SK-N-SH (cell line): ENCODE measurements at regions not wholly inside any gene's neighbourhood (a gene's known extent, or its start where the extent isn't known, plus 50 kb on each side); places are given as distances from the start of the nearest gene placed in this dataset.
A peak's percentile ranks its signal among the peaks of the same experiment; 100 is the strongest.

ENCODE experiments used
- CTCF ChIA-PET: fragments of 300-600, 350-600 bp; formaldehyde crosslinking; extraction: SDS; loops from one replicate; lab custom pipeline; 2021; lab: Yijun Ruan, JAX
- POLR2A ChIA-PET: fragments of 350-600 bp; sonication (Branson Sonifier 250); formaldehyde crosslinking; extraction: SDS; loops from one replicate; lab custom pipeline; 2020; ENCODE audit warnings: antibody characterized with exemption, inconsistent platforms; lab: Yijun Ruan, JAX
- DNase-seq: peaks from one replicate; pipeline ENCODE4 v3.0.0; 2012
- H2AFZ ChIP-seq: fragments of 200-600 bp; sonication (generic); 2 replicates; pipeline ENCODE4 v1.8.1; 2016; ENCODE audit warnings: antibody characterized with exemption, mild to moderate bottlenecking, low read depth
- H3F3A ChIP-seq: fragments of 200-600 bp; sonication (generic); replicated peaks from 2 replicates; pipeline ENCODE3; 2016; ENCODE audit warnings: antibody characterized with exemption, mild to moderate bottlenecking; ENCODE audit not compliant: insufficient read depth
- H3K27ac ChIP-seq, 2 experiments: fragments of 200-500 bp in 1 of 2; fragments of 200-600 bp in 1 of 2; sonication (Bioruptor generic) in 1 of 2; sonication (generic), shearing (Covaris generic) in 1 of 2; 2 replicates each; pipeline versions ENCODE4 v1.5.1 to v1.6.1; 2014 to 2016; ENCODE audit warnings: low read depth in 2 of 2, inconsistent platforms in 1 of 2, low read length in 1 of 2, mild to moderate bottlenecking in 1 of 2, mixed read lengths in 1 of 2
- H3K27me3 ChIP-seq: fragments of 200-600 bp; sonication (generic), shearing (Covaris generic); 2 replicates; pipeline ENCODE4 v1.6.1; 2016; ENCODE audit warnings: mixed run types; ENCODE audit not compliant: insufficient read depth
- H3K36me3 ChIP-seq, 2 experiments: fragments of 200-500 bp in 1 of 2; fragments of 200-600 bp in 1 of 2; sonication (Bioruptor generic) in 1 of 2; sonication (generic) in 1 of 2; replicated peaks in 1 of 2; 2 replicates each; pipeline versions ENCODE3 to v1.5.1; 2014 to 2016; ENCODE audit warnings: low read length in 1 of 2, mild to moderate bottlenecking in 1 of 2; ENCODE audit not compliant: insufficient read depth in 2 of 2, control insufficient read depth in 1 of 2
- H3K4me1 ChIP-seq, 2 experiments: fragments of 200-500 bp in 1 of 2; fragments of 200-600 bp in 1 of 2; sonication (Bioruptor generic) in 1 of 2; sonication (generic), shearing (Covaris generic) in 1 of 2; 2 replicates each; pipeline versions ENCODE4 v1.5.1 to v1.6.1; 2014 to 2016; ENCODE audit warnings: low read depth in 1 of 2, low read length in 1 of 2, mixed run types in 1 of 2; ENCODE audit not compliant: insufficient read depth in 2 of 2, control insufficient read depth in 1 of 2
- H3K4me2 ChIP-seq: fragments of 200-600 bp; sonication (generic), shearing (Covaris generic); 2 replicates; pipeline ENCODE4 v1.6.1; 2017; ENCODE audit warnings: mixed run types
- H3K4me3 ChIP-seq, 2 experiments: fragments of 200-500 bp in 1 of 2; fragments of 200-600 bp in 1 of 2; sonication (Bioruptor generic) in 1 of 2; sonication (generic), shearing (Covaris generic) in 1 of 2; 2 replicates each; pipeline versions ENCODE4 v1.5.1 to v1.8.1; 2014 to 2016; ENCODE audit warnings: low read depth in 2 of 2, inconsistent platforms in 1 of 2, low read length in 1 of 2, mild to moderate bottlenecking in 1 of 2, mixed read lengths in 1 of 2, moderate library complexity in 1 of 2
- H3K79me2 ChIP-seq: fragments of 200-600 bp; sonication (generic); 2 replicates; pipeline ENCODE4 v1.8.1; 2017; ENCODE audit warnings: mild to moderate bottlenecking; ENCODE audit not compliant: insufficient read depth
- H3K9ac ChIP-seq: fragments of 200-600 bp; sonication (generic); 2 replicates; pipeline ENCODE4 v1.6.1; 2017; ENCODE audit warnings: mixed run types
- H3K9me2 ChIP-seq: fragments of 200-600 bp; sonication (generic); 2 replicates; pipeline ENCODE4 v1.6.1; 2017; ENCODE audit warnings: mixed run types
- H3K9me3 ChIP-seq: fragments of 200-600 bp; sonication (generic); 2 replicates; pipeline ENCODE4 v1.6.1; 2017; ENCODE audit warnings: mixed run types, mild to moderate bottlenecking, moderate library complexity
- H4K20me1 ChIP-seq: fragments of 200-600 bp; sonication (generic); 2 replicates; pipeline ENCODE4 v1.6.1; 2017; ENCODE audit warnings: mild to moderate bottlenecking, mixed run types; ENCODE audit not compliant: insufficient read depth
- CHD2 ChIP-seq: fragments of 150-350 bp; IDR thresholded peaks from 2 replicates; pipeline ENCODE4 v1.6.1; 2018; ENCODE audit warnings: low read length; ENCODE audit not compliant: partially characterized antibody
- ELF1 ChIP-seq: IDR thresholded peaks from 2 replicates; pipeline ENCODE4 v1.4.0; 2012
- EZH2phosphoT487 ChIP-seq: fragments of 200-600 bp; sonication (generic); IDR thresholded peaks from 2 replicates; pipeline ENCODE4 v1.6.1; 2017; ENCODE audit warnings: low read depth, mixed run types, mild to moderate bottlenecking, antibody characterized with exemption, moderate library complexity, borderline replicate concordance
- FOXJ3 ChIP-seq: sonication (generic); formaldehyde crosslinking; IDR thresholded peaks from 2 replicates; pipeline ENCODE4 v1.5.1; 2020; ENCODE audit warnings: mild to moderate bottlenecking, missing genetic modification reagents
- FOXM1 ChIP-seq: IDR thresholded peaks from 2 replicates; pipeline ENCODE4 v1.4.0; 2012; ENCODE audit warnings: low read depth, mild to moderate bottlenecking
- JUND ChIP-seq: IDR thresholded peaks from 2 replicates; pipeline ENCODE4 v1.4.0; 2012
- MEF2A ChIP-seq: IDR thresholded peaks from 2 replicates; pipeline ENCODE4 v1.4.0; 2012; ENCODE audit warnings: low read depth, borderline replicate concordance
- NFIC ChIP-seq: IDR thresholded peaks from 2 replicates; pipeline ENCODE4 v1.4.0; 2012; ENCODE audit warnings: borderline replicate concordance
- NRF1 ChIP-seq: IDR thresholded peaks from 2 replicates; pipeline ENCODE4 v1.6.1; 2012; ENCODE audit warnings: low read depth, mild to moderate bottlenecking, low read length
- POLR2AphosphoS5 ChIP-seq: IDR thresholded peaks from 2 replicates; pipeline ENCODE4 v1.6.1; 2012; ENCODE audit warnings: low read depth, low read length
- RCOR1 ChIP-seq: fragments of 150-350 bp; IDR thresholded peaks from 2 replicates; pipeline ENCODE4 v1.6.1; 2017; ENCODE audit warnings: antibody characterized with exemption, low read length
- RFX5 ChIP-seq: IDR thresholded peaks from 2 replicates; pipeline ENCODE4 v1.6.1; 2012; ENCODE audit warnings: mild to moderate bottlenecking, improper control_type of control experiment, low read length
- SIN3A ChIP-seq: IDR thresholded peaks from 2 replicates; pipeline ENCODE4 v1.6.1; 2012; ENCODE audit warnings: low read depth, mild to moderate bottlenecking, low read length, moderate library complexity, borderline replicate concordance
- WGBS: methylation state at CpG from one replicate; pipeline ENCODE4 v1.1.6; 2017; ENCODE audit warnings: low lambda C conversion rate; 5-methylcytosine and 5-hydroxymethylcytosine counted together
- TF ChIP-seq, protein P1 (sequence below): fragments of 150-350 bp; IDR thresholded peaks from 2 replicates; pipeline ENCODE4 v1.6.1; 2016; ENCODE audit warnings: mild to moderate bottlenecking, low read depth, low read length
- TF ChIP-seq, protein P2 (sequence below): fragments of 150-350 bp; IDR thresholded peaks from 2 replicates; pipeline ENCODE4 v1.6.1; 2017; ENCODE audit warnings: antibody characterized with exemption, low read length, low read depth, borderline replicate concordance
- TF ChIP-seq, protein P3 (sequence below): IDR thresholded peaks from 2 replicates; pipeline ENCODE4 v1.4.0; 2012; ENCODE audit warnings: low read depth
- TF ChIP-seq, protein P4 (sequence below): IDR thresholded peaks from 2 replicates; pipeline ENCODE4 v1.4.0; 2012; ENCODE audit warnings: low read depth, borderline replicate concordance

DNA sequence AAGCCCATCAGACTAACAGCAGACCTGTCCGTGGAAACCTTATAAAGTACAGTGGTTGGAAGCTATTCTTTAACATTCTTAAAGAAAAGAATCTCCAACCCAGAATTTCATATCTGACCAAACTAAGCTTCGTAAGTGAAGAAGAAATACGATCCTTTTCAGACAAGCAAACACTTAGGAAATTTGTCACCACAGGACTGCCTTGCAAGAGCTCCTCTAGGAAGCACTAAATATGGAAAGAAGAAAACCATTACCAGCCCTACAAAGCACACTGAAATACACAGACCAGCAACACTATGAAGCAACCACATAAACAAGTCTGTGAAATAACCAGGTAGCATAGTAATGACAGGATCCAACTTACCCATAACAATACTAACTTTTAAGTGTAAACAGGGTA, 177.7 kb upstream of the PRSS1 start (continued):
- no peak for TF ChIP-seq RCOR1
- TF ChIP-seq, protein P1, sequence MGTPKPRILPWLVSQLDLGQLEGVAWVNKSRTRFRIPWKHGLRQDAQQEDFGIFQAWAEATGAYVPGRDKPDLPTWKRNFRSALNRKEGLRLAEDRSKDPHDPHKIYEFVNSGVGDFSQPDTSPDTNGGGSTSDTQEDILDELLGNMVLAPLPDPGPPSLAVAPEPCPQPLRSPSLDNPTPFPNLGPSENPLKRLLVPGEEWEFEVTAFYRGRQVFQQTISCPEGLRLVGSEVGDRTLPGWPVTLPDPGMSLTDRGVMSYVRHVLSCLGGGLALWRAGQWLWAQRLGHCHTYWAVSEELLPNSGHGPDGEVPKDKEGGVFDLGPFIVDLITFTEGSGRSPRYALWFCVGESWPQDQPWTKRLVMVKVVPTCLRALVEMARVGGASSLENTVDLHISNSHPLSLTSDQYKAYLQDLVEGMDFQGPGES, result no peak
- TF ChIP-seq CHD2, result no peak
- no peak for TF ChIP-seq NFIC
- TF ChIP-seq, protein P2, sequence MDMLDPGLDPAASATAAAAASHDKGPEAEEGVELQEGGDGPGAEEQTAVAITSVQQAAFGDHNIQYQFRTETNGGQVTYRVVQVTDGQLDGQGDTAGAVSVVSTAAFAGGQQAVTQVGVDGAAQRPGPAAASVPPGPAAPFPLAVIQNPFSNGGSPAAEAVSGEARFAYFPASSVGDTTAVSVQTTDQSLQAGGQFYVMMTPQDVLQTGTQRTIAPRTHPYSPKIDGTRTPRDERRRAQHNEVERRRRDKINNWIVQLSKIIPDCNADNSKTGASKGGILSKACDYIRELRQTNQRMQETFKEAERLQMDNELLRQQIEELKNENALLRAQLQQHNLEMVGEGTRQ, result no peak

DNA sequence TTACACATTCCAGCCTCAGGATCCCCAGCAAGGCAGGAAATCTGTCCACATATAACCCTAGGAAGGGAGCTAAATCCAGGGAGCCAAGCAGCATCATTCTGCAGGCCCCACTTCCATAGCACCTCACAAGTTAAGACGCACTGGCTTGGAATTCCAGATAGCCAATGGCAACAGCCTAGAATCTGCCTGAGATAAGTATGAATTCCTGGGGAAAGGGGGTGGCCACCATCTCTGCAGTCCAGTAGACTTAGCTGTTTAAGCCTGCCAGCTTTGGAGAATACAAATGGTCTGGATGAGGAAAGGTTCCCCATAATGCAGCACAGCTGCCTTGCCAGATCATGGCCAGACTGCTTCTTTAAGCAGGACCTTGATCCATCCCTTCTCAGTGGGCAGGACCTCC, 179.4 kb upstream of the PRSS1 start:
- H3K9me2 ChIP-seq, result no peaks in the 10 kb centered on the region
- peak overlapping the region; percentile 10; the same call in 1 of the 2 replicates for H2AFZ ChIP-seq
- TF ChIP-seq ELF1 (no peak), FOXJ3 (CRISPR knock-in tag) (no peak)
- H4K20me1 ChIP-seq, result no peaks in the 10 kb centered on the region
- H3K4me1 ChIP-seq, result peaks cover 0 to 24% of the 10 kb centered on the region in 2 experiments; a peak in 3 of 4 replicates
- no peaks in the 10 kb centered on the region for H3K27me3 ChIP-seq
- CTCF ChIA-PET, result interaction anchor here (2.3 to 5.4 kb wide), 4 partner anchors 11 to 35 kb away, joined by 12 to 21 read pairs (median 14); no protein-coding TSS in a partner anchor
- peaks cover 18% of the 10 kb centered on the region for H3F3A ChIP-seq
- H3K4me2 ChIP-seq, result no peak overlapping the region; the same call in 1 of the 2 replicates
- DNase-seq, result no peak
- H3K79me2 ChIP-seq, result no peaks in the 10 kb centered on the region
- peak overlapping the region in 1 of 2 experiments; percentile 61; a peak in 1 of 4 replicates for H3K27ac ChIP-seq
- no peak overlapping the region for H3K4me3 ChIP-seq
- POLR2A ChIA-PET, result no interaction called here
- no peak overlapping the region for H3K9ac ChIP-seq
- WGBS, result 88% methylated on average over 1 of the region's 1 CpG
- no peaks in the 10 kb centered on the region for H3K36me3 ChIP-seq
- H3K9me3 ChIP-seq, result 0 out of 2 replicates have a peak, but pooled peaks cover 4% of the 10 kb centered on the region

DNA sequence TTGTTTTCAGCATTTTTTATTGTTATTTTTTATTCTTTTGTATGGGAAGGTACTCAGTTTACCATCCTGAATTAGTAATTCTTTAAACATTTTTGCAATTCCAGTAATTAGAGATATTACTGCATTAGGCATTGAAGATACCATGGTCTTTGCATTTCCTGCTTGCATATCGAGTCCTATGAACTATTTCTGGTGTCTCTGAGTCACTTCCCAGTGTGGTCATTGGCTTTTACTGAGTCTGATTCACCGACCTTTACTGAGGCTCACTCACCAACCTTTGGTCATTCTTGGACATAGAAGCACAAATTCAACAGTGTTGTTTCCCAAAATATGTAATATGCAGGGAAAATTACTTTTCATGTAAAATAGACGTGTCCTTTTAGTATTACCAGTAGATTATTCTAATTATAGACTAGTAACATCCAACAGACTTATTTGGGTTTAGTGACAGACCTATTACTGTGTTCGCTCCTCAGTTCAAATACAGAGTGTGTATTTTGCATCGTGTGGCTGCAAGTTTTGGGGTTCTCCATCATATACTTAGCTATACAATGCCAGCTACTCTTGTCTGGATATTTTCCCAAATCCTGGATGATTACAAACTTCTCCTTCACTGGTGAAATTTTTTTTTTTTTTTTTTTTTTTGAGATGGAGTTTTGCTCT, 180.7 kb upstream of the PRSS1 start:
- H4K20me1 ChIP-seq, result no peaks in the 10 kb centered on the region
- ChIA-PET CTCF (interaction anchor here (3.2 to 5.4 kb wide), 3 partner anchors 10 to 33 kb away, joined by 12 to 21 read pairs (median 16); no protein-coding TSS in a partner anchor), POLR2A (no interaction called here)
- peaks cover 0 to 28% of the 10 kb centered on the region in 2 experiments; a peak in 3 of 4 replicates for H3K4me1 ChIP-seq
- H3K27ac ChIP-seq, result peak overlapping the region in 1 of 2 experiments; percentile 61; a peak in 2 of 4 replicates
- no peak overlapping the region for H2AFZ ChIP-seq
- no peak overlapping the region for H3K4me2 ChIP-seq
- no peak overlapping the region for H3K4me3 ChIP-seq
- H3K9ac ChIP-seq, result no peak overlapping the region
- 0 out of 2 replicates have a peak, but pooled peaks cover 4% of the 10 kb centered on the region for H3K9me3 ChIP-seq
- no peaks in the 10 kb centered on the region for H3K9me2 ChIP-seq
- no peaks in the 10 kb centered on the region for H3K36me3 ChIP-seq
- no peak for DNase-seq
- H3K79me2 ChIP-seq, result no peaks in the 10 kb centered on the region
- peaks cover 18% of the 10 kb centered on the region for H3F3A ChIP-seq
- no peaks in the 10 kb centered on the region for H3K27me3 ChIP-seq
- 39% methylated on average over 5 of the region's 5 CpGs for WGBS
- no peak for TF ChIP-seq SIN3A
- TF ChIP-seq MEF2A, result peak; percentile 99
- TF ChIP-seq RFX5, result no peak
- TF ChIP-seq, protein P1, result no peak
- peak; percentile 67; the same call in 1 of the 2 replicates for TF ChIP-seq POLR2AphosphoS5
- TF ChIP-seq JUND, result peak; percentile 95
- TF ChIP-seq FOXM1, result peak; percentile 55; the same call in 1 of the 2 replicates
- TF ChIP-seq EZH2phosphoT487, result no peak
- no peak for TF ChIP-seq NRF1
- no peak for TF ChIP-seq CHD2
- TF ChIP-seq, protein P2, result no peak
- TF ChIP-seq, protein P3, sequence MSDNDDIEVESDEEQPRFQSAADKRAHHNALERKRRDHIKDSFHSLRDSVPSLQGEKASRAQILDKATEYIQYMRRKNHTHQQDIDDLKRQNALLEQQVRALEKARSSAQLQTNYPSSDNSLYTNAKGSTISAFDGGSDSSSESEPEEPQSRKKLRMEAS, result peak; percentile 55; the same call in 1 of the 2 replicates
- TF ChIP-seq, protein P4, sequence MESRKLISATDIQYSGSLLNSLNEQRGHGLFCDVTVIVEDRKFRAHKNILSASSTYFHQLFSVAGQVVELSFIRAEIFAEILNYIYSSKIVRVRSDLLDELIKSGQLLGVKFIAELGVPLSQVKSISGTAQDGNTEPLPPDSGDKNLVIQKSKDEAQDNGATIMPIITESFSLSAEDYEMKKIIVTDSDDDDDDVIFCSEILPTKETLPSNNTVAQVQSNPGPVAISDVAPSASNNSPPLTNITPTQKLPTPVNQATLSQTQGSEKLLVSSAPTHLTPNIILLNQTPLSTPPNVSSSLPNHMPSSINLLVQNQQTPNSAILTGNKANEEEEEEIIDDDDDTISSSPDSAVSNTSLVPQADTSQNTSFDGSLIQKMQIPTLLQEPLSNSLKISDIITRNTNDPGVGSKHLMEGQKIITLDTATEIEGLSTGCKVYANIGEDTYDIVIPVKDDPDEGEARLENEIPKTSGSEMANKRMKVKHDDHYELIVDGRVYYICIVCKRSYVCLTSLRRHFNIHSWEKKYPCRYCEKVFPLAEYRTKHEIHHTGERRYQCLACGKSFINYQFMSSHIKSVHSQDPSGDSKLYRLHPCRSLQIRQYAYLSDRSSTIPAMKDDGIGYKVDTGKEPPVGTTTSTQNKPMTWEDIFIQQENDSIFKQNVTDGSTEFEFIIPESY, result no peak
- peak; percentile 69 for TF ChIP-seq ELF1
